ENCODE measurements at regions not wholly inside any gene's neighbourhood (a gene's known extent, or its start where the extent isn't known, plus 50 kb on each side); places are given as distances from the start of the nearest gene placed in this dataset.

DNA sequence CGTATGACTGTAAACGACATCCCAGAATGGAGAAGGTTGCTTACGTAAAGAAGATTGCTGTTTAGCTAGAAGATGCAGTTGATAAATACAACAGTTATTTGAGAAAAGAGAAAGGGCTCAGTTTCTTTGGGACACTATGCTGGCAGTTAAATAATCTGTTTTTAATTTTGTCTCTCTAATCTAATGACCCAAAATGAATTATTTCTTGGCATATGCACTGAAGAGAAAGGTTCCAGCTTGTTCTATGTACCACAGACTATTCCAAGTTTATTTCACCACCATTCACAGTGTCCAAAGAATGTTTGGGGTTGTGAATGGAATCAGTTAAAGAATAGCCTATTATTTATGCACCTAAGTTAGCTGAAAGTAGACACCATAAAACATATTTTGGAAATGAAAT lies 449.9 kb downstream of the RNF144B start:
- TF ChIP-seq POLR2A (IDR thresholded peaks at IDR 0.05), result no peak
- TF ChIP-seq, protein P1, sequence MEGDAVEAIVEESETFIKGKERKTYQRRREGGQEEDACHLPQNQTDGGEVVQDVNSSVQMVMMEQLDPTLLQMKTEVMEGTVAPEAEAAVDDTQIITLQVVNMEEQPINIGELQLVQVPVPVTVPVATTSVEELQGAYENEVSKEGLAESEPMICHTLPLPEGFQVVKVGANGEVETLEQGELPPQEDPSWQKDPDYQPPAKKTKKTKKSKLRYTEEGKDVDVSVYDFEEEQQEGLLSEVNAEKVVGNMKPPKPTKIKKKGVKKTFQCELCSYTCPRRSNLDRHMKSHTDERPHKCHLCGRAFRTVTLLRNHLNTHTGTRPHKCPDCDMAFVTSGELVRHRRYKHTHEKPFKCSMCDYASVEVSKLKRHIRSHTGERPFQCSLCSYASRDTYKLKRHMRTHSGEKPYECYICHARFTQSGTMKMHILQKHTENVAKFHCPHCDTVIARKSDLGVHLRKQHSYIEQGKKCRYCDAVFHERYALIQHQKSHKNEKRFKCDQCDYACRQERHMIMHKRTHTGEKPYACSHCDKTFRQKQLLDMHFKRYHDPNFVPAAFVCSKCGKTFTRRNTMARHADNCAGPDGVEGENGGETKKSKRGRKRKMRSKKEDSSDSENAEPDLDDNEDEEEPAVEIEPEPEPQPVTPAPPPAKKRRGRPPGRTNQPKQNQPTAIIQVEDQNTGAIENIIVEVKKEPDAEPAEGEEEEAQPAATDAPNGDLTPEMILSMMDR (IDR thresholded peaks at IDR 0.05), result no peak
